Stimulated activated CD8-positive, alpha-beta memory T cell treated with anti-CD3 and anti-CD28 coated beads, Interleukin-12 subunit alpha, Interleukin-12 subunit beta, amount 100 ng/mL, for 1 hour (primary cell): ENCODE measurements at regions not wholly inside any gene's neighbourhood (a gene's known extent, or its start where the extent isn't known, plus 50 kb on each side); places are given as distances from the start of the nearest gene placed in this dataset.

ENCODE experiments used
- DNase-seq: peaks from one replicate; pipeline ENCODE4 v3.0.0-alpha.2; 2020; ENCODE audit warnings: low read depth

DNA sequence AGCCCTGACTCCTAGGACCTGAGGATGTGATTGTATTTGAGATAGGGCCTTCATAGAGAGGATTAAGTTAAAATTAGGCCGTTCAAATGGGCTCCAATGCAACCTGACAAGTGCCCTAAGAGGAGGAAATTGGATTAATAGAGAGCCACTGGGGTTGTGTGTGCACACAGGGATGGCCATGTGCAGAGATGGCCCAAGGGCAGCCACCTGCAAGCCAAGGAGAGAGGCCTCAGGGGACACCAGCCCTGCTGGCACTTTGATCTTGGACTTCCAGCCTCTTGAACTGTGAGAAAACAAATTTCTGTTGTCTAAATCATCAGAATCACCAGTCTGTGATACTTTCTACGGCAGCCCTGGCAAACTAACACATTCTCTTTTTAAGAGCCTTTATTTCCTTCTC lies 598.8 kb downstream of the UTRN start:
- no peak for DNase-seq

- no peak for DNase-seq
These were observed 600.7 kb downstream of the UTRN start for GRCh38 chr6:144885817-144886216.

GRCh38 chr6:144886682-144887081 lies 601.5 kb downstream of the UTRN start:
- no peak for DNase-seq

DNA sequence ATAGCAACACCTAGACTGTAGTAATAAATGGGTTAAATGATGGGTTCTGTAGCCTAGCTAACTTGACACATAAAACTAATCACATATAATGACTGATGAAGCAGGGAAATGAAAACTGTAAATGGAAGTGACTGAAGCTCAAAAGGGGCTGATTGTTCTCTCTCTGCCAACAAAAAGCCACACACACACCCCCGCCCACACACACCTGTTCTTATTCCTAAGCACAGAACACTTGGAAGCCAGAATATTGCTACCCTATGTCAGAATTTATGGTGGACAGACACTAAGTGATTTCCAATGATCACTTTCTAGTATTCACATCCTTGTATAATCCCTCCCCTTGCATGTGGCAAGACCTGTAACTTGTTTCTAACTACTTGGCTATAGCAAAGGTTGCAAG lies 603.5 kb downstream of the UTRN start:
- DNase-seq = no peak

DNA sequence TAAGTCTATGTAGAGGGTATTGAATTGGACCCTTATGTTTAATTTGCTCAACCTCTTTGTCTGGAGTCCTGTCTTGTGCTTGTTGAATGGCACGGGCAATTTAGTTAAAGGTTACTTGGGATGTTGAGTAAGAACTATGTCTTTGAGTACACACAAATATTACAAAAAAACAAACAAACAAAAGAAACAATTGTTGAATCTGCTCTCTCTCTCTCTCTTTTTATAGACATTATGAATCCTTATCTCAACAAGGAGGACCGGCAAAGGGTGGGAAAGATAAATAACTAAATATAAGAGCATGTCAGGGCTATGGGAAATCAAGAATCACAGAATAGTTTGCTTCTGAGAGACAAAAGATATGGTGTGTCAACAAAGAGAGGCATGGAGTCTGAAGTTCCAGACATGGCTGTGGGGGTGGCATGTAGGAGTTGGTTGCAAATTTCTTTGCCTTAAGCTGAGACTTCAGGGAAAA lies 608.6 kb downstream of the UTRN start:
- no peak for DNase-seq

DNA sequence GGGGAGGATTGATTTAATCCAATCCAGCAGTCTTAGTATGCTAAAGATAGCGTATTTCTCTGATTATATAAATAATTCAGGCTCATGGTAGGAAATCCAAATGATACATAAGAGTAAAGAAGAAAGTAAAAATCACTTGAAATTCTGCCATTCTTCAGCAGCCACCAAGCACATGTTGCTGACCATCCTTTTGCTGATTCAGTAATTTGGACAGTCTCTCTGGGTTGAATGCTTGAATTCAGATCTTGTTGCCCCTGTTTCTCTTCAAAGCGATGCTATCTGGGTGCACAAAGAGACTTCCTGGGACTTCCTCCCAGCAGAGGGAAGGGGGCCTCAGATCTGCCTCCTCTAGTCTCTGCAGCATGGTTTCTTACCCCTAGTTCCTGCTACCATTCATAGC lies 609.1 kb downstream of the UTRN start:
- no peak for DNase-seq

DNA sequence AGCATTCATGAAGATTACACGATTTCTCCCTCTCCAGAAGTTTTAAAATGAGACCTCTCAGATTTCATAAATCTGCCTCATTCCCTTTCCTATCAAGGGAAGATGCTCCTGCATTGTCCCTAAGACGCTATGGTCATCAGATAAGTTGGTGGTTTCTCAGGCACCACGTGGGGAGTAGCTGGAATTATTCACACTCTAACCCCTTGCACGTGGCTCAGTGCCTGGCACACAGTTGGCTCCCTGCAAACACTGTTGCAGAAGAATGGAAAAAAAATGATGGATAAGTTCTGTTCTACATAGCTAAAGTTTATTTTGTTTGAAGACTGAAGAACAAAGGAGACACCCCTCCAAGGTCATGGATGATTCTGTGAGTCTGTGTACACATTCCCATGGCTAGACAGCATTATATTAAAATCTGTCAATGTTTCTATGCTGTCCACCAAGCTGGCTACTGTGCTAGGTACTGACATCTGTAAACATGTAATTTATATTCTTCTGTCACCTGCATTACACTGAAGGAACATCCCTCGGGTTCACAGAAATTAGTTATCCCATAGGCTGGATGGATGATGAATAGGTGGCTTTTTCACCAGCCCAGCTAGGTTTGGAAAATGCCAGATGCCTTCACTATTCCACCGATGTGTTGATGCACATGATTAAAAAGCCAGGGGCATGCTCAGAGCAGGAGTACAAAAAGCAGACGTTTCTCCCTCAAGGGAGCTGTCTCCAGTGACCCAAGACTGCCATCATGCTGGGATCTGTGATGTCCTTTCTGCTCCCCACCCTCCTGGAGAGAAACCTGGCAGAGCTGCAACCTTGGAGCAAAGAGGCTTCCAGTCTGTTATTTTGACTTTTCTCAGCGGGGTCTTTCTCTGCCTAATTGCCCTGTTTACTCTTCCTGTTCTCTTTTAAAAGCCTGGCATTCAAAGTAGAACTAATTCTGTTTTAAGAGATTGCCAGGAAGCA lies 610.5 kb downstream of the UTRN start:
- no peak for DNase-seq

GRCh38 chr6:144896289-144896688 lies 611.2 kb downstream of the UTRN start:
- no peak for DNase-seq

- no peak for DNase-seq
These were observed 611.7 kb downstream of the UTRN start for GRCh38 chr6:144896871-144897270.

- DNase-seq = no peak
These were observed 612.3 kb downstream of the UTRN start for GRCh38 chr6:144897441-144897921.

DNA sequence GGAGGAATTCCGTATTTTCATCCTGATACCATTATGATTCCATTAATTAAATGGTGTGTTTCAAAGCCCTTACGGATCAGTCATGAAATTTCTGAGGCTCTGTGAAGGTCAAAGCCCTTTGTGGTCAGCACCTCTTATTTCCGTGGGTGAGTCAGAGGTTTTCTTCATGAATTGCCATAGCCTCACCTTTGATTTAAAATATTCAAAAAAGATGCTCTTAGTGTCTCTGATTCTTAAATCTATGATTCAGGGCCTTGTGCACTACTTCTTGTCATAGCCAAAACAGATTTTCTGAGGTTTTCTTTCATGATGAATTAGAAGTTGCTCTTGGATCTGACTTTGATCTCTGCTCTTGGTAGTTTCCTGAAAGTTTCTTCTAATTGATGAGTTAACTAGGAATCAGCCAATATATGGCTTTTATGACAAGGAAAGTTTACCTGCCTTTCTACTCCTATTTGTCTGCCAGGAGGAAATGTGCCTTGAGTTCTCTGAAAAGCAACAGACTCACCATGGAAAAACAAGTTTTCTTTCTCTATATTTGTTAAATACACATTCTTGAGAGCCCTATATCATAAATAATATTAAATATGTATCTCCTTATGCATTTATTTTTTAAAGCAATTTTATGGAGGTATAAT lies 613.0 kb downstream of the UTRN start:
- no peak for DNase-seq

DNA sequence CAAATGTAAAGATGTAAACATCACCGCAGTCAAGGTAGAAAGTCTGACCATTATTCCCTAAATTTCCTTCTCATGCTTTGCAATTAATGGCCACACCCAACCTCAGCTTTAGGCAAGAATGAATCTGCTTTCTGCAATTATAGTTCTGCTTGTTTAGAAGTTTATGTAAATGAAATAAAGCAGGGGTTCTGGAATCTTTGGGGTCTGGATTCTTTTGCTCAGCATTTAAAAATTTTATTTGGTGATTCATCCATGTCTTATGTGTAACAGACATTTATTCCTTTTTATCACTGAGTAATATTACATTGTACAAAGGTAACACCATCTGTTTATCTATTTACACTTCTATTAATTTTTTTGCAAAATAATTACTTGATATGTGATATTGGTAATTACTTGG lies 613.6 kb downstream of the UTRN start:
- DNase-seq = no peak

GRCh38 chr6:144899161-144899560 lies 614.0 kb downstream of the UTRN start:
- DNase-seq = no peak

- no peak for DNase-seq
These were observed 616.3 kb downstream of the UTRN start for GRCh38 chr6:144901412-144901811.

DNA sequence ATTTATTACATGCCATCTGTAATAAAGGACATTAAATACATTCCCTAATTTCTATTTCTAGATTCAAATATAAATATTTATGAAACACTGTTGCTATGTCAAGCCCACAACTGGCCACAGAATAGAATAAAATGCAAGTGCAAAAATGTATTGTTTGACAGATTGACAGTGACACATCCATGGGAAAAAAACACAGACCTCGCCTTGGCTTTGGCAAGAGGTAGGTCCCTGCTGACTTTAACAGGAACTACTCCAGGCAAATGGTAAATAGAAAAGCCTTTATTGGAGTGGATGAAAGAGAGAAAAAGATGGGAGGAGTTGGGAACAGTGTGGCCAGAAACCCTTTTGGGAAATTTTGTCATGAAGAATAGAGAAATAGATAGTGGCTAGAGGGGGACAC lies 622.9 kb downstream of the UTRN start:
- no peak for DNase-seq

- DNase-seq = no peak
These were observed 624.7 kb downstream of the UTRN start for GRCh38 chr6:144909753-144910285.

DNA sequence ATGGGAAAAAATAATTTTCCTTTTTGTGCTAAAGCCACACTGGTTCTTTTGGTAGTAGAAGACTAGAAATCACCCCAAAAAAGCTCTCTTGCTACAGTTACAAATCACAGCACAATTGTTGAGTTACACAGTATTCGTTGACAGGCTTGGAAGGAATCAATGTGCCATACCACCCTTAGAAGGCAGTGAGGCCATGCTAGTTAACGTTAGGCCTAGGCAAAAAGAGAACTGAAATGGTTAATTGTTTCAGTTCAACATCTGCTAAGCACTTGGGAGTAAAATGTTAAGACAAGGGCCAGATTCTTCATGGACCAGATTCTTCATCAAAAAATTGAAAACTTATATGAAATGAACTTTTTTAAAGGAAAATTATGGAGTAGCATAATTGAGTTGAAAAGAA lies 626.2 kb downstream of the UTRN start:
- no peak for DNase-seq

DNA sequence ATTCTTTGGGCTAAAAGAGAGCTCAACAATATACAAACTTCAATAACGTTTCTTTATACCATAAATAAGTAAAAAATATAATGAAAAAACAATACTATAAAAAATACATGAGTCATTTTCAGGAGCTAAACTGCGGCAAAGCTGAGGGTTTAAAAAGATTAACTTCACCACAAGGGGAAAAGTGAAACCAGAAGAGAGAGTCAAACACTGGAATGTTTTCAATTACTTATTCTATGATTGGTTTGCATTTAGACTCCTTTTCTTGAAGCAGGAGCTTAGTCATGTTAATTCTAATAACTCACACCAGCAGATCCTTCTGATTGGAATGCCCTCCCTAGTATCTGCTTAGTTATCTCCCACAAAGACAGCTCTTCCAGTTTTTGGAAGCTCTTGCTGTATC lies 627.3 kb downstream of the UTRN start:
- no peak for DNase-seq

DNA sequence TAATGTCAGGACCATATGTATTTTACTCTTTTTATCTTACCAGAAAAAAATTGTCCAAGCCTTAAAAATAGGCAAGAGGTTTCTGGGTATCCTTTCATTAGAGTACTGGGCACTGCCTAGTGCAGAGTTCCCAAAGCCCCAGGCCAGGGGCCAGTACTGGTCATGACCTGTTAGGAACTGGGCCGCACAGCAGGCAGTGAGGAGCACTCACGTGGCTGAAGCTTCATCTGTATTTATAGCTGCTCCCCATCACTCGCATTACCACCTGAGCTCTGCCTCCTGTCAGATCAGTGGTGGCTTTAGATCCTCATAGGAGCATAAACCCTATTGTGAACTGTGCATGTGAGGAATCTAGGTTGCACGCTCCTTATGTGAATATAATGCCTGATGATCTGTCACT lies 632.9 kb downstream of the UTRN start:
- no peak for DNase-seq

DNA sequence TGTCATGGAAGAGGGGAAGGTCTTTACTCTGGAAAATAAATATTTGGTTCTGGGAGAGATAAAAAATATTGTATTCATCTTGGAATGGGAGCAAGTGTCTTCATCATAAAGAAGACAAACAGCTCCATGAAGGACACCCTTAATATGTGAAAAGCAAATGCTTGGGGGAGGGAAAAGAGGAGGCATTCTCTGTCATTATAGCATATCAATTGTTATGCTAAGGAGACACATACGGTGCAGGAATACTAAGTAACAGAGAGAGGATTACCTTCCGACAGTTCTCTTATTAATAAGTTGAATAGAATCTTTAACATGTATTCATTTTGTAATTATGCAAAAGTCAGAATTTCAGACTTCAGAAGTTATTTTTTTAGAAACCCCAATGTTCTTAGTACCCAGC lies 634.4 kb downstream of the UTRN start:
- DNase-seq = no peak

GRCh38 chr6:144920391-144920961 lies 635.3 kb downstream of the UTRN start:
- DNase-seq = no peak

DNA sequence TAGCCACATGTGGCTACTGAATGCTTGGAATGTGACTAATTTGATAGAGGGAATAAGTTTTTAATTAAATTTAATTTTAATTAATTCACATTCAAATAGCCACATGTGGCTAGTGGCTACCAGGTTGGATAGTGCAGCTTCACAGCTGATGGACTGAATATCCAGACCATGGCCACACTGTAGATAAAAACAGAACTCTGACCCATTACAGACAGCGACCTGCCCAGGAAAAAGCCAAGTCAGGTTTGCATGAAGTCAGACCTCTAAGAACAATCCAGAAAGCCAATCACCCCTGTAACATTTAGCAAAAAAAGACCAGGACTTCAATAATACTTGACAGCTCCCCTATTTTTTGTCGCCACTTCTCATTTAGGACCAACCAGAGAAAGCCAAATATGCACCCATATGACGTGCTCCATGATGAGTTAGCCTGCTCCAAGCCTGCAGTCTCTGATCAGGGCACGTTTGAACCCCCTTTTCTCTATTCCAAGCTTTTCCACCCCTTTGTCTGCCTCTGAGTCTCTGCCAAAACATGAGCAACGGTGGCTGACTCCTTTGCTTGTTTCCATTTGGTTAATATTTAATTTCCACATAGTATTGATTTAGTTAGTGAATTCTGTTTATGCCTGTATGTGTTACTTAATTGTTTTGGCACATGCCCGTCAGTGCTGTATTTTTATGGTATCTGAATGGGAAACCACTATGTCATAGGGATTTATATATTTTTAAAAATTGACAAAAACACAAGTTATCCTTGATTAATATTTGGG lies 636.3 kb downstream of the UTRN start:
- DNase-seq = no peak
